ENCODE measurements at regions not wholly inside any gene's neighbourhood (a gene's known extent, or its start where the extent isn't known, plus 50 kb on each side); places are given as distances from the start of the nearest gene placed in this dataset.

- no peaks in the 10 kb centered on the region for H3K9me3 ChIP-seq (ENCODE audit: control insufficient read depth in 1 of 2, insufficient read depth in 1 of 2, low read depth in 1 of 2, low read length in 2 of 2)
- POLR2A ChIA-PET: no interaction called here
- no TSS peak for BruUV-seq (replicated peaks)
- no peak overlapping the region for H3K4me3 ChIP-seq (replicated peaks in 1 of 2; ENCODE audit: low read depth in 1 of 2, low read length in 2 of 2)
- peaks cover 12% of the 10 kb centered on the region; the same call in 1 of the 2 replicates for H3K27me3 ChIP-seq (ENCODE audit: insufficient read depth, low read length)
- no peaks in the 10 kb centered on the region for H4K20me1 ChIP-seq (ENCODE audit: insufficient read depth)
- H3K27ac ChIP-seq (ENCODE audit: low read depth, low read length): no peak overlapping the region
- no peak for TF ChIP-seq ATF3 (IDR thresholded peaks at IDR 0.05)
- TF ChIP-seq TCF7L2 (IDR thresholded peaks at IDR 0.05; ENCODE audit: borderline replicate concordance, extremely low read depth, insufficient read depth, insufficient read length): no peak
- no peak for TF ChIP-seq SRF (IDR thresholded peaks at IDR 0.05; ENCODE audit: low read depth)
- no peak for TF ChIP-seq RAD21 (IDR thresholded peaks at IDR 0.05; ENCODE audit: low read depth)
- no peak for TF ChIP-seq SP1 (IDR thresholded peaks at IDR 0.05; ENCODE audit: low read depth)
- no peak for TF ChIP-seq ZFX (IDR thresholded peaks at IDR 0.05)
- TF ChIP-seq JUND (IDR thresholded peaks at IDR 0.05): no peak
- TF ChIP-seq SIN3A (IDR thresholded peaks at IDR 0.05; ENCODE audit: low read depth): no peak
- no peak for TF ChIP-seq ZBTB33 (IDR thresholded peaks at IDR 0.05; ENCODE audit: extremely low read depth, insufficient replicate concordance, low read length)
- no peak for TF ChIP-seq CBX3 (IDR thresholded peaks at IDR 0.05; ENCODE audit: low read depth)
- no peak for TF ChIP-seq FOSL1 (IDR thresholded peaks at IDR 0.05; ENCODE audit: low read depth)
- TF ChIP-seq ELF1 (IDR thresholded peaks at IDR 0.05; ENCODE audit: borderline replicate concordance, low read depth): no peak
- no peak for TF ChIP-seq CEBPB (IDR thresholded peaks at IDR 0.05; ENCODE audit: low read depth)
- TF ChIP-seq POLR2AphosphoS5 (IDR thresholded peaks at IDR 0.05; ENCODE audit: low read depth, low read length): no peak
- no peak for TF ChIP-seq YY1 (IDR thresholded peaks at IDR 0.05; ENCODE audit: extremely low read depth, insufficient replicate concordance, low read depth, low read length)
- TF ChIP-seq EGR1 (IDR thresholded peaks at IDR 0.05; ENCODE audit: low read depth): no peak
- no peak for TF ChIP-seq REST (IDR thresholded peaks at IDR 0.05; ENCODE audit: low read depth)
- no peak for TF ChIP-seq EZH2phosphoT487 (IDR thresholded peaks at IDR 0.05; ENCODE audit: borderline replicate concordance)
- no peaks in the 10 kb centered on the region for H3K4me1 ChIP-seq (ENCODE audit: control insufficient read depth in 1 of 2, insufficient read depth in 2 of 2, low read length in 2 of 2)
- no peak for ATAC-seq
- intact Hi-C loops (cut with micrococcal nuclease): no loop called here
- no peaks in the 10 kb centered on the region for H3K79me2 ChIP-seq (ENCODE audit: insufficient read depth, low read length)
- no peaks in the 10 kb centered on the region for H3K9me2 ChIP-seq (ENCODE audit: insufficient read depth)
- no peak overlapping the region for H3K4me2 ChIP-seq (ENCODE audit: low read length)
- DNase-seq (ENCODE audit: low read depth, low spot score): no peak
- CTCF ChIA-PET: no interaction called here
- no peak overlapping the region for H2AFZ ChIP-seq (ENCODE audit: low read depth, low read length, poor library complexity, severe bottlenecking)
- H3K9ac ChIP-seq (ENCODE audit: low read length): no peak overlapping the region
- RAD21 ChIA-PET (ENCODE audit: low non-redundant PET in 1 of 2, low total read pairs in 2 of 2, uncharacterized antibody in 2 of 2, unreplicated experiment in 2 of 2): no interaction called here
- no peaks in the 10 kb centered on the region for H3K36me3 ChIP-seq (ENCODE audit: control insufficient read depth in 1 of 2, insufficient read depth in 2 of 2, low read length in 2 of 2)
These were observed 183.1 kb downstream of the C1D start for GRCh38 chr2:67879586-67880290.

Data from HCT116 (cell line).